Body of pancreas (tissue), 4 donors: ENCODE measurements at regions not wholly inside any gene's neighbourhood (a gene's known extent, or its start where the extent isn't known, plus 50 kb on each side); places are given as distances from the start of the nearest gene placed in this dataset.
"Not testable (repeated sequence)": the region's sequence is repeated elsewhere in the genome, so short reads cannot be mapped to it uniquely, and the experiment has no call there.

Source experiments
- ATAC-seq: fragments of 150-250 bp; one replicate; pipeline ENCODE4 v1.9.1; 2016
- DNase-seq, 4 donors: peaks; one replicate each; pipeline ENCODE4 v3.0.0-alpha.2; 2019
- H3K27ac ChIP-seq, 4 donors: fragments of 200-600 bp; sonication (generic); 1 replicate in 3 of 4; 2 replicates in 1 of 4; pipeline versions ENCODE4 v1.5.1 to v1.6.1; 2016 to 2019; ENCODE audit warnings: mild to moderate bottlenecking in 1 of 4, mixed read lengths in 1 of 4, moderate library complexity in 1 of 4
- H3K27me3 ChIP-seq, 2 donors: fragments of 200-600 bp; sonication (generic); one replicate each; pipeline ENCODE4 v1.6.0; 2016; ENCODE audit warnings: mild to moderate bottlenecking in 1 of 2
- H3K36me3 ChIP-seq, 2 donors: fragments of 200-600 bp; sonication (generic); replicated peaks in 1 of 2; 2 replicates each; pipeline ENCODE4 v1.5.1; 2016; ENCODE audit warnings: low read depth in 2 of 2; ENCODE audit not compliant: insufficient read depth in 1 of 2
- H3K4me1 ChIP-seq: fragments of 200-600 bp; sonication (generic); one replicate; pipeline ENCODE4 v1.6.0; 2016
- H3K4me3 ChIP-seq, 2 donors: fragments of 200-600 bp; sonication (generic); 1 replicate in 1 of 2; 2 replicates in 1 of 2; pipeline ENCODE4 v1.5.1; 2016 to 2019
- H3K9me3 ChIP-seq, 3 donors: fragments of 200-600 bp; sonication (generic); 1 replicate in 2 of 3; 2 replicates in 1 of 3; pipeline ENCODE4 v1.5.1; 2016
- POLR2A ChIP-seq, 3 donors: fragments of 450-650 bp; IDR thresholded peaks; one replicate each; pipeline ENCODE4 v1.6.1; 2016; ENCODE audit warnings: antibody characterized with exemption in 3 of 3, mild to moderate bottlenecking in 2 of 3
- WGBS, 2 donors: methylation state at CpG; one replicate each; pipeline ENCODE4 v1.1.5; 2017; 5-methylcytosine and 5-hydroxymethylcytosine counted together
- intact Hi-C: fragments of 100-400 bp; cut with DNase I; formaldehyde crosslinking; loops from one replicate; pipeline ENCODE4 v1.15.1; 2023
- TF ChIP-seq, protein P1 (sequence below), 7 experiments: fragments of 450-650 bp in 4 of 7; fragments of 200-600 bp in 3 of 7; sonication (generic) in 3 of 7; IDR thresholded peaks; one replicate each; pipeline ENCODE4 v1.5.1; 2016 to 2019; ENCODE audit warnings: antibody characterized with exemption in 7 of 7

- no peak for TF ChIP-seq POLR2A (IDR thresholded peaks at IDR 0.05)
- TF ChIP-seq, protein P1, sequence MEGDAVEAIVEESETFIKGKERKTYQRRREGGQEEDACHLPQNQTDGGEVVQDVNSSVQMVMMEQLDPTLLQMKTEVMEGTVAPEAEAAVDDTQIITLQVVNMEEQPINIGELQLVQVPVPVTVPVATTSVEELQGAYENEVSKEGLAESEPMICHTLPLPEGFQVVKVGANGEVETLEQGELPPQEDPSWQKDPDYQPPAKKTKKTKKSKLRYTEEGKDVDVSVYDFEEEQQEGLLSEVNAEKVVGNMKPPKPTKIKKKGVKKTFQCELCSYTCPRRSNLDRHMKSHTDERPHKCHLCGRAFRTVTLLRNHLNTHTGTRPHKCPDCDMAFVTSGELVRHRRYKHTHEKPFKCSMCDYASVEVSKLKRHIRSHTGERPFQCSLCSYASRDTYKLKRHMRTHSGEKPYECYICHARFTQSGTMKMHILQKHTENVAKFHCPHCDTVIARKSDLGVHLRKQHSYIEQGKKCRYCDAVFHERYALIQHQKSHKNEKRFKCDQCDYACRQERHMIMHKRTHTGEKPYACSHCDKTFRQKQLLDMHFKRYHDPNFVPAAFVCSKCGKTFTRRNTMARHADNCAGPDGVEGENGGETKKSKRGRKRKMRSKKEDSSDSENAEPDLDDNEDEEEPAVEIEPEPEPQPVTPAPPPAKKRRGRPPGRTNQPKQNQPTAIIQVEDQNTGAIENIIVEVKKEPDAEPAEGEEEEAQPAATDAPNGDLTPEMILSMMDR (IDR thresholded peaks at IDR 0.05), result no peak
- H3K4me3 ChIP-seq, result no peak overlapping the region
- H3K4me1 ChIP-seq, result no peaks in the 10 kb centered on the region
- H3K9me3 ChIP-seq, result no peaks in the 10 kb centered on the region
- 72 to 79% methylated on average over 6 of the region's 6 CpGs for WGBS, 2 donors
- H3K27me3 ChIP-seq, result no peaks in the 10 kb centered on the region
- intact Hi-C loops, result no loop called here
- no peak overlapping the region for H3K27ac ChIP-seq
- no peaks in the 10 kb centered on the region for H3K36me3 ChIP-seq
- ATAC-seq (no peak), DNase-seq (no peak)
Measured at GRCh38 chr7:153103202-153103601, 343.6 kb downstream of the ACTR3B start.

DNA sequence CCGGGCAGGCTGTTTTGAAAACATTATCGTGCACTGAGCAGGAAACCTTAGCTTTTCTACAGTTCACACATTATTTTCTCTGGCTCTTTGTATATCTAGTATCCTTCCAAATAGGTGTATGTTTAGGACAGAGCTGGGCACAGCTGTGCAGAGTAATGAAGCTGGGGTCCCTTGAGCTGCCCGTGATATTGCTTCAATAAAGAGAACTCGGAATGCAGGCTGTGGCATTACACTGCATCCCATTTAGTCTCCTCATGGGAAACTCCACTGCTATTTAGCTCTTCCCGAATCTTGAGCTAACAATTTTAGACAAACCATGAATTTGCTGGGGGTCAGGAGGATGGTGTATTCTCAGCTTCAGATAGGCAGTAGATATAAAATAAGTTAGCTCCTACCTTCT is 348.3 kb downstream of the ACTR3B start:
- TF ChIP-seq, protein P1 (IDR thresholded peaks at IDR 0.05), result no peak
- TF ChIP-seq POLR2A (IDR thresholded peaks at IDR 0.05), result no peak

DNA sequence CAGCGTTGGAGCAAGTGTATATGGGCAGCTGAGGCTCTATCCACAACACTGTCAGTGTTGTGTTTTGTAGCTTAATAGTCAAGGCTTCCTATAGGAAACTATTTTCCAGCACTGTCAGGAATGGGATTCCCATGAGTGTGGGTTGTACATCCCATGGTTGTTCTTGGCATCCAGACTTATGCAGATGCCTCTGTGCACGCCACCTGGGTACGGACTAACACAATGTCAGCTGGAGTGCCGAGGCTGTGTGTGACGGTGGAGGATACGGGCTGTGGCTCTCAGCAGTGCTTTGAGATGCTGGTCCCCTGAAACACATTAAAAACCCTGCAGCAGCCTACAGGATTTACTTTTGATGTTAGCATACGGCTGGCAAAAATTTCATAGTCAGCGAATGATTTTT is 350.0 kb downstream of the ACTR3B start:
- 87 to 93% methylated on average over 8 of the region's 8 CpGs for WGBS, 2 donors
- no peaks in the 10 kb centered on the region for H3K4me1 ChIP-seq

More for the DNA sequence above, 348.3 kb downstream of the ACTR3B start:
- Histone ChIP-seq H3K4me1 (no peaks in the 10 kb centered on the region), H3K27me3 (no peaks in the 10 kb centered on the region), H3K4me3 (no peak overlapping the region), H3K36me3 (no peaks in the 10 kb centered on the region), H3K27ac (no peak overlapping the region), H3K9me3 (no peaks in the 10 kb centered on the region)
- intact Hi-C loops, result no loop called here
- no peak for ATAC-seq
- DNase-seq, result no peak
- 74 to 76% methylated on average over 5 of the region's 5 CpGs for WGBS, 2 donors

GRCh38 chr7:153110606-153111005 is 351.1 kb downstream of the ACTR3B start:
- Histone ChIP-seq H3K4me3 (no peak overlapping the region), H3K36me3 (no peaks in the 10 kb centered on the region), H3K4me1 (no peaks in the 10 kb centered on the region), H3K27ac (no peak overlapping the region), H3K27me3 (no peaks in the 10 kb centered on the region), H3K9me3 (no peaks in the 10 kb centered on the region)
- DNase-seq (no peak), ATAC-seq (no peak)
- TF ChIP-seq, protein P1 (IDR thresholded peaks at IDR 0.05), result no peak
- no peak for TF ChIP-seq POLR2A (IDR thresholded peaks at IDR 0.05)
- WGBS, 2 donors, result 80 to 86% methylated on average over 1 to 5 of the region's 5 CpGs
- intact Hi-C loops, result no loop called here

More for the DNA sequence above, 350.0 kb downstream of the ACTR3B start:
- Histone ChIP-seq H3K9me3 (no peaks in the 10 kb centered on the region), H3K4me3 (no peak overlapping the region), H3K27ac (no peak overlapping the region), H3K27me3 (no peaks in the 10 kb centered on the region), H3K36me3 (no peaks in the 10 kb centered on the region)
- TF ChIP-seq, protein P1 (IDR thresholded peaks at IDR 0.05), result no peak
- no peak for TF ChIP-seq POLR2A (IDR thresholded peaks at IDR 0.05)
- ATAC-seq (no peak), DNase-seq (no peak)
- intact Hi-C loops, result no loop called here

GRCh38 chr7:153122255-153122654 is 362.7 kb downstream of the ACTR3B start:
- H3K4me3 ChIP-seq, DNase-seq, H3K4me1 ChIP-seq, ATAC-seq, H3K36me3 ChIP-seq, H3K9me3 ChIP-seq, H3K27ac ChIP-seq, intact Hi-C loops, H3K27me3 ChIP-seq: not testable (repeated sequence)
- WGBS, 2 donors, result 65 to 68% methylated on average over 8 of the region's 8 CpGs
